GM10248 (cell line): ENCODE measurements at regions not wholly inside any gene's neighbourhood (a gene's known extent, or its start where the extent isn't known, plus 50 kb on each side); places are given as distances from the start of the nearest gene placed in this dataset.

ENCODE experiments used
- CTCF ChIA-PET: fragments of 300-600 bp; sonication (Branson Sonifier 250); formaldehyde crosslinking; extraction: SDS; loops from one replicate; lab custom pipeline; 2021; ENCODE audit warnings: antibody characterized with exemption; lab: Yijun Ruan, JAX
- POLR2A ChIA-PET: fragments of 350-650 bp; sonication (Branson Sonifier 250); formaldehyde crosslinking; extraction: SDS; loops from one replicate; lab custom pipeline; 2020; ENCODE audit warnings: antibody characterized with exemption; lab: Yijun Ruan, JAX
- DNase-seq: peaks from one replicate; pipeline ENCODE4 v3.0.0; 2012; ENCODE audit errors: extremely low spot score
- TF ChIP-seq, protein P1 (sequence below): IDR thresholded peaks from 2 replicates; pipeline ENCODE4 v1.5.1; 2012; ENCODE audit warnings: mild to moderate bottlenecking, low read depth; ENCODE audit errors: extremely low read depth, missing control alignments, control extremely low read depth

GRCh38 chrX:13906093-13906492 lies 89.2 kb upstream of the GPM6B start:
- ChIA-PET CTCF (no interaction called here), POLR2A (no interaction called here)
- DNase-seq: no peak
- TF ChIP-seq, protein P1, sequence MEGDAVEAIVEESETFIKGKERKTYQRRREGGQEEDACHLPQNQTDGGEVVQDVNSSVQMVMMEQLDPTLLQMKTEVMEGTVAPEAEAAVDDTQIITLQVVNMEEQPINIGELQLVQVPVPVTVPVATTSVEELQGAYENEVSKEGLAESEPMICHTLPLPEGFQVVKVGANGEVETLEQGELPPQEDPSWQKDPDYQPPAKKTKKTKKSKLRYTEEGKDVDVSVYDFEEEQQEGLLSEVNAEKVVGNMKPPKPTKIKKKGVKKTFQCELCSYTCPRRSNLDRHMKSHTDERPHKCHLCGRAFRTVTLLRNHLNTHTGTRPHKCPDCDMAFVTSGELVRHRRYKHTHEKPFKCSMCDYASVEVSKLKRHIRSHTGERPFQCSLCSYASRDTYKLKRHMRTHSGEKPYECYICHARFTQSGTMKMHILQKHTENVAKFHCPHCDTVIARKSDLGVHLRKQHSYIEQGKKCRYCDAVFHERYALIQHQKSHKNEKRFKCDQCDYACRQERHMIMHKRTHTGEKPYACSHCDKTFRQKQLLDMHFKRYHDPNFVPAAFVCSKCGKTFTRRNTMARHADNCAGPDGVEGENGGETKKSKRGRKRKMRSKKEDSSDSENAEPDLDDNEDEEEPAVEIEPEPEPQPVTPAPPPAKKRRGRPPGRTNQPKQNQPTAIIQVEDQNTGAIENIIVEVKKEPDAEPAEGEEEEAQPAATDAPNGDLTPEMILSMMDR: no peak

- ChIA-PET POLR2A (no interaction called here), CTCF (no interaction called here)
- DNase-seq: no peak
- TF ChIP-seq, protein P1: no peak
Measured at GRCh38 chrX:13903405-13903804, 86.5 kb upstream of the GPM6B start.

- ChIA-PET CTCF (no interaction called here), POLR2A (no interaction called here)
- no peak for DNase-seq
- TF ChIP-seq, protein P1: no peak
Measured at GRCh38 chrX:13902406-13902805, 85.5 kb upstream of the GPM6B start.

- CTCF ChIA-PET: no interaction called here
Measured at GRCh38 chrX:13901354-13901753, 84.5 kb upstream of the GPM6B start.

DNA sequence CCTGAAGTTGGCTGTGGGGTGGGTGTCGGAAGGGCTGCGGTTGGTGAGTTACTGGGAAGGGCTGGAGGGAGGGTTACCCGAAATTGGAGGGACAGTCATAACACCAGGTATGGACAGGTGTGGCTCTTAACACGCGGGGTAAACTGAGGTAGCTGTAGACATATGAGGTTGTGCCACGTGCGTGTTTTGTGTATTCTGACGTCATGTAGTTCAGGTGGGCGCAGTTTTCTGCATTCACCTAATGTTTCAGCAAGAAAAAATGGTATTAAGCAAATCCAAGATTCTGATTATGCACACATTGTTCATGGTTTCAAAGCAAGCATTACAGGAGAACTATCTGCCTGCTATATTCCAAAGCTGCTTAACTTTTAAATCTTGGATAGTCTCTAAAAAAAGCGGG lies 83.5 kb upstream of the GPM6B start:
- TF ChIP-seq, protein P1: no peak
- ChIA-PET POLR2A (no interaction called here), CTCF (interaction anchor here (1.3 to 3.4 kb wide), 2 partner anchors 129 to 132 kb away, joined by 3 to 24 read pairs; partner anchors contain the start of gene GEMIN8)
- DNase-seq: no peak

More at GRCh38 chrX:13901354-13901753, 84.5 kb upstream of the GPM6B start:
- POLR2A ChIA-PET: no interaction called here
- DNase-seq: no peak
- TF ChIP-seq, protein P1: no peak

DNA sequence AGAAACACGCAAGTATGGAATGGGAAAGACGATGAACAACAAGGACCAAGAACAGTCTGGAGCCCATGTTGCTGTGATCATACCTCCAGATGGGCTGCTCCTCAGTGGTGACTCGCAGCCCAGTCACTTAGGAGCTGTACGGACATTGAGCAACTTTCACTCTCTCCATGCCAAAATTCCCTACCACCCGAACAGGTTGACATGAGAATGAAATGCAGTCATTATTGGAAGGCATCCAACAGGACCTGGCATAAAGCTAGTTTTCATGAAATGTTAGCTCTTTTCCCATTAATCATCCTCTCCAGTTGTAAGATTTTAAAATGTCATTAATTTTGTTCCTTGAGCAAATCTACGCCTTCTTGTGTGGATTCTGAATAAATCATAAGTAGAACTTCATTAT lies 82.7 kb upstream of the GPM6B start:
- TF ChIP-seq, protein P1: no peak
- no peak for DNase-seq
- ChIA-PET POLR2A (no interaction called here), CTCF (interaction anchor here (1.3 to 3.4 kb wide), 2 partner anchors 130 to 133 kb away, joined by 3 to 24 read pairs; partner anchors contain the start of gene GEMIN8)
